ENCODE measurements at regions not wholly inside any gene's neighbourhood (a gene's known extent, or its start where the extent isn't known, plus 50 kb on each side); places are given as distances from the start of the nearest gene placed in this dataset.

DNA sequence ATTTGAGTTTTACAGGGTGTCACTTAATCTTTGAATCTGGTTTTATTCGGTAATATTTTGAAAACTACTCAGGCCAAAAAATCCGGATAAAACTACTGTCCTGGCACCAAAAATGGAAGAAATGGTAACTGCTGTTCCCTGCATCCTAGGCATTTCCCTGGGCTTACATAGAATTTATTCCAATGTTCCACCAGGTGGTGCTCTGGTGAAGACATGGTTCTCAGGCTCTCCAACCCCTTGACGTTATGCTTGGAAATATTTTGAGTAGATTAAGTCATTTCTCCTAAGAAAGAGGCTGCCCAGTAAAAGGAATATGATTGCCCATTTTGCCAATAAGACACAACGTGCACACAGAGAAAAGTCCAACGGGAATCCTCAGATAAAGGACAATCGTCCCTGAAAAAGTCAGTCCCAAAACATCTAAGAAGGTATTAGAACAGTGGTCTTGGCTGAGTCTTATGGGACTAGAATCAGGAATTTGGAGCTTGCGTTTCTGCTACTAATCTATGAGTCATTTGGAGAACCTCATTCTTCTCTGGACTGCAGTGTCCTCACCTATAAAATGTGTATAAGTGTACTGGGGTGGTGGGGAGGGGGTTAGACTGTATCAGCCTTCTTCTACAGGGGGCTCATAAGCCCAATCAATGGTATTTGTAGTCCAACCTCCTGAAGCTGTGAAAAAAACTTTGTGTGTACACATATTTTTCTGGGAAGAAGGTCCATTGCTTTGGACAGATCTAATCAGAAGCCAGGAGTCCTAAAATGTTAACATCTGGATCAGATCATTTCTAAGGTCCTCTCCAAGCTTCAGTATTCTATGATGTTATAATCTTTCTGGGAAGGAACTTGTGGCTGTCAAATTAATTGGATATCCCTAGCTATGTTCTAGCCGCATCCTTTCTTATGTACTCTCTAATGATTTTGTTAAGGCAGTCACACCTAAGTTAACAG, 131.0 kb upstream of the BMP2 start:
- Histone ChIP-seq H2AFZ (ENCODE audit: control insufficient read depth, low read length) (no peak overlapping the region), H4K20me1 (ENCODE audit: control insufficient read depth, extremely low read depth, insufficient read depth, low read length) (no peaks in the 10 kb centered on the region), H3K9me1 (ENCODE audit: control insufficient read depth, extremely low read depth, insufficient read depth, low read length) (no peaks in the 10 kb centered on the region), H3K9me3 (ENCODE audit: control insufficient read depth, low read depth, low read length) (no peaks in the 10 kb centered on the region), H3K79me2 (ENCODE audit: control insufficient read depth, insufficient read depth, low read length) (no peaks in the 10 kb centered on the region), H3K4me2 (ENCODE audit: control insufficient read depth, extremely low read depth, insufficient read depth, low read depth, low read length) (peak overlapping the region; percentile 17), H3K27ac (ENCODE audit: control insufficient read depth, insufficient read depth, low read length) (no peak overlapping the region), H3K4me1 (ENCODE audit: control insufficient read depth, extremely low read depth, insufficient read depth, low read length) (peaks cover 21% of the 10 kb centered on the region), H3K27me3 (ENCODE audit: control insufficient read depth, extremely low read depth, insufficient read depth, low read length) (no peaks in the 10 kb centered on the region), H3K4me3 (ENCODE audit: control insufficient read depth in 2 of 3, extremely low read depth in 1 of 3, insufficient read depth in 2 of 3, low read depth in 1 of 3, low read length in 3 of 3) (no peak overlapping the region), H3K9ac (ENCODE audit: control insufficient read depth, extremely low read depth, insufficient read depth, low read length) (no peak overlapping the region), H3K36me3 (ENCODE audit: control insufficient read depth in 2 of 2, extremely low read depth in 1 of 2, insufficient read depth in 2 of 2, low read length in 2 of 2) (no peaks in the 10 kb centered on the region)
- no peak for DNase-seq (ENCODE audit: low read depth, low spot score)
- TF ChIP-seq EZH2 (IDR thresholded peaks at IDR 0.05; ENCODE audit: low read length) = no peak
- TF ChIP-seq, protein P1, sequence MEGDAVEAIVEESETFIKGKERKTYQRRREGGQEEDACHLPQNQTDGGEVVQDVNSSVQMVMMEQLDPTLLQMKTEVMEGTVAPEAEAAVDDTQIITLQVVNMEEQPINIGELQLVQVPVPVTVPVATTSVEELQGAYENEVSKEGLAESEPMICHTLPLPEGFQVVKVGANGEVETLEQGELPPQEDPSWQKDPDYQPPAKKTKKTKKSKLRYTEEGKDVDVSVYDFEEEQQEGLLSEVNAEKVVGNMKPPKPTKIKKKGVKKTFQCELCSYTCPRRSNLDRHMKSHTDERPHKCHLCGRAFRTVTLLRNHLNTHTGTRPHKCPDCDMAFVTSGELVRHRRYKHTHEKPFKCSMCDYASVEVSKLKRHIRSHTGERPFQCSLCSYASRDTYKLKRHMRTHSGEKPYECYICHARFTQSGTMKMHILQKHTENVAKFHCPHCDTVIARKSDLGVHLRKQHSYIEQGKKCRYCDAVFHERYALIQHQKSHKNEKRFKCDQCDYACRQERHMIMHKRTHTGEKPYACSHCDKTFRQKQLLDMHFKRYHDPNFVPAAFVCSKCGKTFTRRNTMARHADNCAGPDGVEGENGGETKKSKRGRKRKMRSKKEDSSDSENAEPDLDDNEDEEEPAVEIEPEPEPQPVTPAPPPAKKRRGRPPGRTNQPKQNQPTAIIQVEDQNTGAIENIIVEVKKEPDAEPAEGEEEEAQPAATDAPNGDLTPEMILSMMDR (optimal IDR thresholded peaks at IDR 0.05 in 1 of 3, IDR thresholded peaks at IDR 0.05 in 1 of 3, conservative IDR thresholded peaks at IDR 0.05 in 1 of 3; ENCODE audit: extremely low read depth in 1 of 3, insufficient read depth in 2 of 3, low read length in 3 of 3) = peak; percentile 56 to 69 (median 67)
- dilution Hi-C loops (cut with MboI; ENCODE audit: extremely low pct_ligation_motif_present, low sequenced_read_pairs) = no loop called here
- FAIRE-seq = peak; percentile 72

DNA sequence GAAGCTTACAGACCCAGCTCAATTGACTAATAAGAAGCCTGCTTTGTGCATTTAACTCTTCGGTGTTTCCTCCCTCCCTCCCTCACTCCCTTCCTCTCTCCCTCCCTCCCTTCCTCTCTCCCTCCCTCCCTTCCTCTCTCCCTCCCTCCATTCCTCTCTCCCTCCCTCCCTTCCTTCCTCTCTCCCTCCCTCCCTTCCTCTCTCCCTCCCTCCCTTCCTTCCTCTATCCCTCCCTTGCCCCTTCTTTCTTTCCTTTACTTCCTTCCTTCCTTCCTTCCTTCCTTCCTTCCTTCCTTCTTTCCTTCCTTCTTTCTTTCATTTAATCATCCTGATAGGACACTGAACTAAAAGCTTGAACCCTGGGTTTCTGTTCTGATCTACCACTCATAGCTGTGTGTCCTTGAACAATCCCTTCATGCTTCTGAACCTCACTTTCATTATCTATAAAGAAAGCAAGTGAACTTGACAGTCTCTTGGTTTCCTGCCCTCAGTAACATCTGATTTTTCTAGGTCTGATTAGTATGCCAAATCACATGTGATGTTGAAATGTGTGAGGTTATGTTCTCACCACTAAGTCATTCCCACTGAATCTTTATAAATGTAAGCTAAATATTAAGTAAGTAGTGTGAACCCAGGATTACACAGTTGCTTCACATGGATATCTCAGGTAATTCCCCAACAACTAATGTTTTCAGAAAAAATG, 132.3 kb upstream of the BMP2 start:
- H3K9me1 ChIP-seq (ENCODE audit: control insufficient read depth, extremely low read depth, insufficient read depth, low read length) = no peaks in the 10 kb centered on the region
- H3K27me3 ChIP-seq (ENCODE audit: control insufficient read depth, extremely low read depth, insufficient read depth, low read length) = no peaks in the 10 kb centered on the region
- H3K27ac ChIP-seq (ENCODE audit: control insufficient read depth, insufficient read depth, low read length) = no peak overlapping the region
- H3K4me3 ChIP-seq (ENCODE audit: control insufficient read depth in 2 of 3, extremely low read depth in 1 of 3, insufficient read depth in 2 of 3, low read depth in 1 of 3, low read length in 3 of 3) = no peak overlapping the region
- no peak overlapping the region for H3K9ac ChIP-seq (ENCODE audit: control insufficient read depth, extremely low read depth, insufficient read depth, low read length)
- H3K79me2 ChIP-seq (ENCODE audit: control insufficient read depth, insufficient read depth, low read length) = no peaks in the 10 kb centered on the region
- H3K4me1 ChIP-seq (ENCODE audit: control insufficient read depth, extremely low read depth, insufficient read depth, low read length) = peaks cover 21% of the 10 kb centered on the region
- dilution Hi-C loops (cut with MboI; ENCODE audit: extremely low pct_ligation_motif_present, low sequenced_read_pairs) = no loop called here
- FAIRE-seq (no peak), DNase-seq (ENCODE audit: low read depth, low spot score) (no peak)
- no peaks in the 10 kb centered on the region for H3K36me3 ChIP-seq (ENCODE audit: control insufficient read depth in 2 of 2, extremely low read depth in 1 of 2, insufficient read depth in 2 of 2, low read length in 2 of 2)
- H4K20me1 ChIP-seq (ENCODE audit: control insufficient read depth, extremely low read depth, insufficient read depth, low read length) = no peaks in the 10 kb centered on the region
- no peaks in the 10 kb centered on the region for H3K9me3 ChIP-seq (ENCODE audit: control insufficient read depth, low read depth, low read length)
- no peak for TF ChIP-seq EZH2 (IDR thresholded peaks at IDR 0.05; ENCODE audit: low read length)
- TF ChIP-seq, protein P1 (optimal IDR thresholded peaks at IDR 0.05 in 1 of 3, IDR thresholded peaks at IDR 0.05 in 1 of 3, conservative IDR thresholded peaks at IDR 0.05 in 1 of 3; ENCODE audit: extremely low read depth in 1 of 3, insufficient read depth in 2 of 3, low read length in 3 of 3) = no peak
- no peak overlapping the region for H3K4me2 ChIP-seq (ENCODE audit: control insufficient read depth, extremely low read depth, insufficient read depth, low read depth, low read length)
- H2AFZ ChIP-seq (ENCODE audit: control insufficient read depth, low read length) = no peak overlapping the region

Data from keratinocyte (primary cell).